H1 (cell line): ENCODE measurements at regions not wholly inside any gene's neighbourhood (a gene's known extent, or its start where the extent isn't known, plus 50 kb on each side); places are given as distances from the start of the nearest gene placed in this dataset.

Source experiments
- CTCF ChIA-PET: fragments of 300-600 bp; sonication (Branson Sonifier 250); formaldehyde crosslinking; loops from one replicate; lab custom pipeline; 2021; ENCODE audit not compliant: partially characterized antibody; lab: Charles Lee
- POLR2A ChIA-PET: fragments of 300-600 bp; sonication (Branson Sonifier 250); formaldehyde crosslinking; loops from one replicate; lab custom pipeline; 2021; ENCODE audit warnings: inconsistent platforms; ENCODE audit not compliant: partially characterized antibody; lab: Charles Lee
- DNase-seq, 2 experiments: peaks; one replicate each; pipeline versions ENCODE4 v3.0.0 to v3.0.0-alpha.2; 2010 to 2022; ENCODE audit warnings: low spot score in 2 of 2, low read depth in 1 of 2, mixed read lengths in 1 of 2
- FAIRE-seq: peaks from 2 replicates; lab custom pipeline; 2011; peaks lifted over from hg19 to GRCh38; lab: Jason Lieb, UNC
- H2AFZ ChIP-seq: 2 replicates; pipeline ENCODE4 v1.8.1; 2012; ENCODE audit warnings: low read length, inconsistent platforms
- H2AK5ac ChIP-seq: 2 replicates; pipeline ENCODE4 v1.6.1; 2013; ENCODE audit warnings: low read depth, low read length
- H2BK120ac ChIP-seq: replicated peaks from 2 replicates; pipeline ENCODE3; 2013; ENCODE audit warnings: low read depth, low read length, inconsistent platforms
- H2BK12ac ChIP-seq: 2 replicates; pipeline ENCODE4 v1.6.1; 2013; ENCODE audit warnings: low read depth, low read length
- H2BK15ac ChIP-seq: 2 replicates; pipeline ENCODE4 v1.6.1; 2013; ENCODE audit warnings: low read length
- H2BK20ac ChIP-seq: 2 replicates; pipeline ENCODE4 v1.6.1; 2013; ENCODE audit warnings: low read length
- H2BK5ac ChIP-seq: 2 replicates; pipeline ENCODE4 v1.6.1; 2013; ENCODE audit warnings: low read depth, low read length
- H3K14ac ChIP-seq: 2 replicates; pipeline ENCODE4 v1.6.1; 2013; ENCODE audit warnings: inconsistent platforms; ENCODE audit not compliant: insufficient read length
- H3K18ac ChIP-seq: 2 replicates; pipeline ENCODE4 v1.6.1; 2013; ENCODE audit warnings: low read length; ENCODE audit errors: extremely low read depth
- H3K23ac ChIP-seq: 2 replicates; pipeline ENCODE4 v1.6.1; 2013; ENCODE audit warnings: inconsistent platforms; ENCODE audit not compliant: insufficient read length
- H3K23me2 ChIP-seq: 2 replicates; pipeline ENCODE4 v1.6.1; 2013; ENCODE audit warnings: low read depth, low read length
- H3K27ac ChIP-seq: 2 replicates; pipeline ENCODE4 v1.6.1; 2011; ENCODE audit warnings: low read depth, low read length, inconsistent platforms
- H3K27me3 ChIP-seq, 4 experiments: replicated peaks in 1 of 4; 1 replicate in 1 of 4; 2 replicates in 3 of 4; pipeline versions ENCODE4 v1.6.1 to v1.8.1; 2011 to 2013; ENCODE audit warnings: low read length in 3 of 4, mild to moderate bottlenecking in 3 of 4, inconsistent platforms in 2 of 4, mixed read lengths in 2 of 4, moderate library complexity in 1 of 4; ENCODE audit not compliant: control insufficient read depth in 3 of 4, insufficient read depth in 3 of 4; ENCODE audit errors: extremely low read depth in 1 of 4
- H3K36me3 ChIP-seq, 4 experiments: 2 replicates each; pipeline versions ENCODE4 v1.6.1 to v1.8.1; 2011 to 2013; ENCODE audit warnings: mild to moderate bottlenecking in 4 of 4, low read length in 3 of 4, moderate library complexity in 2 of 4, control low read depth in 1 of 4, inconsistent platforms in 1 of 4; ENCODE audit not compliant: insufficient read depth in 4 of 4, control insufficient read depth in 2 of 4
- H3K4ac ChIP-seq: replicated peaks from 2 replicates; pipeline ENCODE3; 2013; ENCODE audit warnings: low read length, low read depth, mixed read lengths, inconsistent platforms; ENCODE audit not compliant: insufficient read length
- H3K4me1 ChIP-seq, 4 experiments: replicated peaks in 1 of 4; 1 replicate in 1 of 4; 2 replicates in 3 of 4; pipeline versions ENCODE4 v1.6.1 to v1.8.1; 2011 to 2013; ENCODE audit warnings: low read length in 3 of 4, inconsistent platforms in 2 of 4, mixed read lengths in 1 of 4; ENCODE audit not compliant: insufficient read depth in 4 of 4, control insufficient read depth in 3 of 4
- H3K4me2 ChIP-seq, 2 experiments: 2 replicates each; pipeline versions ENCODE4 v1.6.1 to v1.8.1; 2011 to 2013; ENCODE audit warnings: low read depth in 2 of 2, low read length in 2 of 2, control low read depth in 1 of 2, inconsistent platforms in 1 of 2, mild to moderate bottlenecking in 1 of 2; ENCODE audit not compliant: insufficient read depth in 1 of 2
- H3K4me3 ChIP-seq, 4 experiments: fragments of 200-600, 300-600 bp in 1 of 4; sonication (generic), shearing (Covaris generic), sonication (Bioruptor Twin) in 1 of 4; 2 replicates each; pipeline versions ENCODE4 v1.5.1 to v1.8.1; 2011 to 2016; ENCODE audit warnings: low read length in 4 of 4, low read depth in 3 of 4, control low read depth in 2 of 4, inconsistent platforms in 2 of 4, mild to moderate bottlenecking in 2 of 4, mixed read lengths in 1 of 4, moderate library complexity in 1 of 4; ENCODE audit not compliant: insufficient read depth in 2 of 4; ENCODE audit errors: extremely low read depth in 1 of 4
- H3K56ac ChIP-seq: replicated peaks from 2 replicates; pipeline ENCODE3; 2013; ENCODE audit warnings: low read depth, mild to moderate bottlenecking, mixed read lengths, low read length, inconsistent platforms; ENCODE audit not compliant: insufficient read length
- H3K79me1 ChIP-seq: 2 replicates; pipeline ENCODE4 v1.6.1; 2013; ENCODE audit warnings: low read depth, low read length, control low read depth
- H3K79me2 ChIP-seq, 2 experiments: 2 replicates each; pipeline versions ENCODE4 v1.6.1 to v1.8.1; 2012 to 2013; ENCODE audit warnings: low read length in 2 of 2, mild to moderate bottlenecking in 2 of 2, inconsistent platforms in 1 of 2; ENCODE audit not compliant: insufficient read depth in 2 of 2, control insufficient read depth in 1 of 2
- H3K9ac ChIP-seq, 4 experiments: replicated peaks in 1 of 4; 1 replicate in 1 of 4; 2 replicates in 3 of 4; pipeline versions ENCODE4 v1.6.1 to v1.8.1; 2011 to 2013; ENCODE audit warnings: low read depth in 3 of 4, low read length in 3 of 4, control low read depth in 2 of 4, mild to moderate bottlenecking in 2 of 4, moderate library complexity in 2 of 4, inconsistent platforms in 1 of 4; ENCODE audit errors: extremely low read depth in 1 of 4
- H3K9me3 ChIP-seq, 2 experiments: 2 replicates each; pipeline versions ENCODE4 v1.6.1 to v1.8.1; 2012 to 2013; ENCODE audit warnings: mild to moderate bottlenecking in 2 of 2, moderate library complexity in 2 of 2, control low read depth in 1 of 2, inconsistent platforms in 1 of 2, low read depth in 1 of 2, low read length in 1 of 2, mixed read lengths in 1 of 2; ENCODE audit not compliant: insufficient read depth in 2 of 2
- H4K20me1 ChIP-seq, 2 experiments: replicated peaks in 1 of 2; 2 replicates each; pipeline versions ENCODE3 to v1.8.1; 2011 to 2013; ENCODE audit warnings: inconsistent platforms in 2 of 2, low read length in 2 of 2, mild to moderate bottlenecking in 1 of 2; ENCODE audit not compliant: insufficient read depth in 2 of 2, control insufficient read depth in 1 of 2
- H4K5ac ChIP-seq: 2 replicates; pipeline ENCODE4 v1.6.1; 2013; ENCODE audit warnings: low read length, low read depth, mixed read lengths, inconsistent platforms; ENCODE audit not compliant: insufficient read length
- H4K8ac ChIP-seq: 2 replicates; pipeline ENCODE4 v1.8.0; 2013; ENCODE audit warnings: mild to moderate bottlenecking, moderate library complexity, low read length, inconsistent platforms; ENCODE audit not compliant: insufficient read depth; ENCODE audit errors: extremely low read depth
- H4K91ac ChIP-seq: replicated peaks from 2 replicates; pipeline ENCODE3; 2013; ENCODE audit warnings: low read length, mixed read lengths, inconsistent platforms; ENCODE audit not compliant: insufficient read length
- CBX5 ChIP-seq: fragments of 300-800, 300-1000 bp; sonication (generic); IDR thresholded peaks from 2 replicates; pipeline ENCODE4 v1.7.1; 2016; ENCODE audit warnings: antibody characterized with exemption, low read length, low read depth
- TCF12 ChIP-seq: IDR thresholded peaks from 2 replicates; pipeline ENCODE4 v1.6.1; 2011; ENCODE audit warnings: low read depth, mild to moderate bottlenecking, low read length

DNA sequence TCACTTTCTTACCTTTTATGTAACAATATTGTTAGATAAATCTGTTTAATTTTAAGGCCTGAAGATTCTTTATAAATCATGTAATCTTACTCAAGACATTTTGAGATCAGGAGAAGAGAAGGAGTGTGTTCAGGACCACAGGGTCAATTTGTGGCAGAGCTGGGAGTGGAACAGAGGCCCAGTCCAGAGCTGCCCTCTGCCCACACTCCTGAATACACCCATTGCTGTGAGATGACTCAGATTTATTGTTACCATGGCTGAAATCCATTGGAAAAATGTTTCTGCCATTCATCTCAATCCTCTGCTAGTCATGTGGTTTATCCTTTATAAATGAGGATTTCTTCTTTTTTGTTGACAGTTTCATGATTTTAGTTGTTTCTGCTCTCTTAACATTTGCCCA, 100.5 kb upstream of the STXBP6 start:
- Histone ChIP-seq H3K27ac (no peak overlapping the region), H3K14ac (no peak overlapping the region), H3K36me3 (no peaks in the 10 kb centered on the region), H2AK5ac (no peak overlapping the region), H3K4me2 (no peak overlapping the region), H3K79me1 (no peaks in the 10 kb centered on the region), H3K56ac (no peak overlapping the region), H2BK120ac (no peak overlapping the region), H3K23me2 (no peaks in the 10 kb centered on the region), H3K27me3 (no peaks in the 10 kb centered on the region), H3K79me2 (no peaks in the 10 kb centered on the region), H2BK20ac (no peak overlapping the region), H3K23ac (no peak overlapping the region), H4K5ac (no peak overlapping the region), H4K91ac (no peak overlapping the region), H4K8ac (no peak overlapping the region), H3K9me3 (no peaks in the 10 kb centered on the region), H3K4ac (no peak overlapping the region), H3K4me3 (no peak overlapping the region), H2BK5ac (no peak overlapping the region), H3K18ac (no peak overlapping the region), H2BK12ac (no peak overlapping the region), H4K20me1 (no peaks in the 10 kb centered on the region), H3K4me1 (no peaks in the 10 kb centered on the region), H2BK15ac (no peak overlapping the region), H2AFZ (no peak overlapping the region), H3K9ac (no peak overlapping the region)
- ChIA-PET POLR2A (no interaction called here), CTCF (interaction anchor here (3.9 kb wide), 1 partner anchor 19 kb away, joined by 20 read pairs; no protein-coding TSS in a partner anchor)
- DNase-seq (no peak), FAIRE-seq (no peak)
- TF ChIP-seq TCF12 (no peak), CBX5 (no peak)
